ENCODE measurements at regions not wholly inside any gene's neighbourhood (a gene's known extent, or its start where the extent isn't known, plus 50 kb on each side); places are given as distances from the start of the nearest gene placed in this dataset.
A peak's percentile ranks its signal among the peaks of the same experiment; 100 is the strongest.

- CTCF ChIA-PET: no interaction called here
- FAIRE-seq (no peak), ATAC-seq (no peak), DNase-seq (ENCODE audit: low read depth in 1 of 2, low spot score in 1 of 2) (no peak)
- TF ChIP-seq NFE2L2 (conservative IDR thresholded peaks at IDR 0.05; ENCODE audit: low read length): no peak
- TF ChIP-seq, protein P1, sequence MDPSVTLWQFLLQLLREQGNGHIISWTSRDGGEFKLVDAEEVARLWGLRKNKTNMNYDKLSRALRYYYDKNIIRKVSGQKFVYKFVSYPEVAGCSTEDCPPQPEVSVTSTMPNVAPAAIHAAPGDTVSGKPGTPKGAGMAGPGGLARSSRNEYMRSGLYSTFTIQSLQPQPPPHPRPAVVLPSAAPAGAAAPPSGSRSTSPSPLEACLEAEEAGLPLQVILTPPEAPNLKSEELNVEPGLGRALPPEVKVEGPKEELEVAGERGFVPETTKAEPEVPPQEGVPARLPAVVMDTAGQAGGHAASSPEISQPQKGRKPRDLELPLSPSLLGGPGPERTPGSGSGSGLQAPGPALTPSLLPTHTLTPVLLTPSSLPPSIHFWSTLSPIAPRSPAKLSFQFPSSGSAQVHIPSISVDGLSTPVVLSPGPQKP (IDR thresholded peaks at IDR 0.05; ENCODE audit: low read depth, low read length): no peak
- TF ChIP-seq CEBPB (IDR thresholded peaks at IDR 0.05): no peak
- no peak for TF ChIP-seq BCL3 (IDR thresholded peaks at IDR 0.05)
- no peak for TF ChIP-seq MAZ (IDR thresholded peaks at IDR 0.05; ENCODE audit: borderline replicate concordance, low read depth, low read length)
- H3K4me2 ChIP-seq: no peak overlapping the region
- POLR2A ChIA-PET: no interaction called here
- no peak overlapping the region for H3K27ac ChIP-seq
- no peaks in the 10 kb centered on the region for H3K4me1 ChIP-seq
- no peak overlapping the region for H3K4me3 ChIP-seq
- no peaks in the 10 kb centered on the region for H3K9me3 ChIP-seq
- 7% methylated on average over 2 of the region's 2 CpGs for WGBS (ENCODE audit: missing lambda C conversion rate)
Measured at GRCh38 chr11:38795027-38795426, 2197.0 kb upstream of the RAG2 start.

DNA sequence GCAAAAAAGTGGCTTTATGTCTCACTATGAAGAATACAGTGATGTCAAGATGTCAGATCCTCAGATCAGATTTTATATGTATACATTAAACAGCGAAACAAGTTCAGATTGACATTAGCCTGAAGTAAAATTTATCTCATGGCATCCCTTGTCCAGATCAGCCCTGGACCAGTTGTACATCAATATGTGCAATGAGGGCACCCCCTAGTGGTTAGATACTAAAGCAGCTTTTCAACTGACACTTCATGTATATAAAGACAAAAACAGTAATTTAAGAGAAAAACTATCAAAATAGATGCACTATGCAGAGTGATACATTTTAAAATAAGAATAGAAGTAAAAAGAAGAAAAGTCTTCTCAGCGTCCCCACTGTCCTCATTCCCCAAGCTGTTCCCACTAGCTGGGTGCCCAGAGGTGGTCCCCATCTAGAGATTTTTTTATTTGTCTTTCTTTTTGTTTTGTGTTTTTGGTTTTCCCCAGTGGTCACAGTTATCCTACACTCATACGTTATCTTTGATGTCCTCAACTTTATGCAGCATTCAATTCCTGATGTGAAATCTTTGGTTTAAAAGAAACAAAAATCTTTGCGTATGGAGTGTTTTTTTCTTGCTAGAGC lies 2193.4 kb upstream of the RAG2 start:
- CTCF ChIA-PET: interaction anchor here (1.3 to 1.8 kb wide), 2 partner anchors 8 kb away, joined by 3 to 4 read pairs; no protein-coding TSS in a partner anchor

GRCh38 chr11:38788561-38788960 lies 2190.5 kb upstream of the RAG2 start:
- ChIA-PET POLR2A (no interaction called here), CTCF (no interaction called here)
- Histone ChIP-seq H3K4me1 (no peaks in the 10 kb centered on the region), H3K4me3 (no peak overlapping the region), H3K9me3 (peaks cover 2% of the 10 kb centered on the region; the same call in 1 of the 3 replicates), H3K4me2 (no peak overlapping the region), H3K27ac (no peak overlapping the region)
- DNase-seq (ENCODE audit: low read depth in 1 of 2, low spot score in 1 of 2): no peak
- no peak for ATAC-seq
- FAIRE-seq: no peak
- TF ChIP-seq HOXB5 (CRISPR knock-in tag; IDR thresholded peaks at IDR 0.05): no peak
- TF ChIP-seq TP53 (CRISPR knock-in tag; IDR thresholded peaks at IDR 0.05): no peak
- TF ChIP-seq NFE2L2 (conservative IDR thresholded peaks at IDR 0.05; ENCODE audit: low read length): no peak

More for the DNA sequence above, 2193.4 kb upstream of the RAG2 start:
- TF ChIP-seq RAD21 (conservative IDR thresholded peaks at IDR 0.05 in 1 of 2, IDR thresholded peaks at IDR 0.05 in 1 of 2) (peak in 1 of 2 experiments; percentile 62; a peak in 3 of 5 replicates), MAFK (IDR thresholded peaks at IDR 0.05; ENCODE audit: partially characterized antibody) (no peak), ESRRA (IDR thresholded peaks at IDR 0.05; ENCODE audit: borderline replicate concordance, low read length) (no peak), NPAS2 (CRISPR knock-in tag; IDR thresholded peaks at IDR 0.05; ENCODE audit: borderline replicate concordance) (no peak), SREBF2 (IDR thresholded peaks at IDR 0.05) (no peak), NFE2L2 (conservative IDR thresholded peaks at IDR 0.05; ENCODE audit: low read length) (no peak), SMC3 (IDR thresholded peaks at IDR 0.05) (peak; percentile 36; the same call in 2 of the 3 replicates), HMGXB4 (CRISPR knock-in tag; IDR thresholded peaks at IDR 0.05; ENCODE audit: borderline replicate concordance) (no peak)
- TF ChIP-seq, protein P2, sequence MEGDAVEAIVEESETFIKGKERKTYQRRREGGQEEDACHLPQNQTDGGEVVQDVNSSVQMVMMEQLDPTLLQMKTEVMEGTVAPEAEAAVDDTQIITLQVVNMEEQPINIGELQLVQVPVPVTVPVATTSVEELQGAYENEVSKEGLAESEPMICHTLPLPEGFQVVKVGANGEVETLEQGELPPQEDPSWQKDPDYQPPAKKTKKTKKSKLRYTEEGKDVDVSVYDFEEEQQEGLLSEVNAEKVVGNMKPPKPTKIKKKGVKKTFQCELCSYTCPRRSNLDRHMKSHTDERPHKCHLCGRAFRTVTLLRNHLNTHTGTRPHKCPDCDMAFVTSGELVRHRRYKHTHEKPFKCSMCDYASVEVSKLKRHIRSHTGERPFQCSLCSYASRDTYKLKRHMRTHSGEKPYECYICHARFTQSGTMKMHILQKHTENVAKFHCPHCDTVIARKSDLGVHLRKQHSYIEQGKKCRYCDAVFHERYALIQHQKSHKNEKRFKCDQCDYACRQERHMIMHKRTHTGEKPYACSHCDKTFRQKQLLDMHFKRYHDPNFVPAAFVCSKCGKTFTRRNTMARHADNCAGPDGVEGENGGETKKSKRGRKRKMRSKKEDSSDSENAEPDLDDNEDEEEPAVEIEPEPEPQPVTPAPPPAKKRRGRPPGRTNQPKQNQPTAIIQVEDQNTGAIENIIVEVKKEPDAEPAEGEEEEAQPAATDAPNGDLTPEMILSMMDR (IDR thresholded peaks at IDR 0.05): peak; percentile 53
- Histone ChIP-seq H3K4me2 (no peak overlapping the region), H3K4me3 (no peak overlapping the region), H3K4me1 (no peaks in the 10 kb centered on the region), H3K27ac (no peak overlapping the region), H3K9me3 (no peaks in the 10 kb centered on the region)
- ATAC-seq (peak in 1 of 2 experiments; percentile 65; a peak in 3 of 6 replicates), DNase-seq (ENCODE audit: low read depth in 1 of 2, low spot score in 1 of 2) (peak; percentile 22 to 62), FAIRE-seq (no peak)
- 26% methylated on average over 4 of the region's 4 CpGs for WGBS (ENCODE audit: missing lambda C conversion rate)
- POLR2A ChIA-PET: no interaction called here
